NCI-H2107 (cell line): ENCODE measurements at regions not wholly inside any gene's neighbourhood (a gene's known extent, or its start where the extent isn't known, plus 50 kb on each side); places are given as distances from the start of the nearest gene placed in this dataset.

Experiments used
- DNase-seq: peaks from one replicate; lab custom pipeline; 2025; lab: John Stamatoyannopoulos, UW

DNA sequence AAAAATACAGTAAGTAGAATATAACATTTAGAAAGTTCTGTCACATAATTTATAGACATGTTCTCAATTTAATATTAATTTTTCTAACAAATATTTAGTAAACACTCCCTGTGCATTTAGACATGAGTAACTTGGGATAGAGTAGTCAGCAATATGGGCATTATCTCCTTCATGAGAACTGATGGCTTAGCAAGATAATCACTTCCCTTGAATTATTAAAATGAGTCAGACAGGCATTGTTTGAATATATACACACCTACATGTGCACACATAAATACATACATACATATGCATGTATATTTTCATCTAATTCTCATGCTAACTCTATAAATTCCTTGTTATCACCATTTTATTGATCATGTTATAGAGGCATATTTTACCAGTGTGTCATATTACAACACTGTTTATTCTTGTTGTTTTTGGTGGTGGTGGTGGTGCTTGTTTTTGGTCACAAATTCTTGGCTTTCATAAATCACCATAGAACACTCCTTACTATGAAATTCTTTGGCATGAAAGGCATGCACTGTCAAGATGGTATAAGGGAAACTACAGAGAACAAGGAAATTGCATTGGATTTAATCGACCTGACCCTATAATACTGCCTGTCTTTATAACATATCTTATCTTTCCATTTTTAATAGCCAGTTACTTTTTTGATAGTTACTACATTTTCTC is 434.5 kb upstream of the MANEA start:
- DNase-seq = no peak

DNA sequence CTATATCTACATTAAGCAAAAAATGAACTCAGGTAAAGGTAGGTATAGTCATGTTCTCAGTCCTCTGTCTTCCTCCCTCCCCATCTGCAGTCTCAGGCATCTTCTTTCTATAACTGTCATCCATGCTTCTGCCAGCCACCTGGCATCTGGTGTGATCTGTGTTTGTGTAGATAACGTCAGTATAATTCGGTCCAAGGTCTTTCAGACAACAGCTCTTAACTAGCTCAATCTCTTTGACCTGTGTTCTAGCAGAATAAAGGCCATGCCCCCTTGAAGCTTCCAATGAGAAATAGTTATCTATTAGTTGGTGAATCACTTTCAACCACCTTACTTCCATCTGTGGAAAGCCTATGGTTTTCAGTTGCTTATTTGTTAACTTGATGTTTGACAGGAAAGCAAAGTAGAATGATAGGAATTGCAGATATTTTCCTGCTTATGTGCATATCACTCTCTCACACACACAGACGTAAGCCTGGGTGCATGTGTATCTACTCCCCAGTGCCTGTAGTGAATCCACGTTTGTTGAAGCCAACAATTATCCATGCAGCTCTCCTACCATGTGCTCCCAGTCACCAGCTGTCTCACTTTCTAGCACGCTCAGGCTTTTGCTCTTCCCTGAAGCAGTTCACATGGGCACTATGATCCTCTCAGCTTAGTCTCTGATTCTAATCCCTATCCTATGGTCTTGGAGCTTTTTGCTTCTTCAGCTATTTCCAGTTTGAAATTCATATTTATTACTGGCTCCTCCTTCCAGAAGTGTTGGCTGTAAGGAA is 433.7 kb upstream of the MANEA start:
- no peak for DNase-seq

GRCh38 chr6:95145457-95145856 is 431.9 kb upstream of the MANEA start:
- DNase-seq = no peak

- no peak for DNase-seq
Measured at GRCh38 chr6:95159557-95159956, 417.8 kb upstream of the MANEA start.

- DNase-seq = no peak
Measured at GRCh38 chr6:95169775-95170174, 407.6 kb upstream of the MANEA start.

- no peak for DNase-seq
Measured at GRCh38 chr6:95175927-95176675, 401.2 kb upstream of the MANEA start.

- DNase-seq = no peak
Measured at GRCh38 chr6:95185874-95186273, 391.5 kb upstream of the MANEA start.

GRCh38 chr6:95186710-95187109 is 390.6 kb upstream of the MANEA start:
- DNase-seq = no peak

DNA sequence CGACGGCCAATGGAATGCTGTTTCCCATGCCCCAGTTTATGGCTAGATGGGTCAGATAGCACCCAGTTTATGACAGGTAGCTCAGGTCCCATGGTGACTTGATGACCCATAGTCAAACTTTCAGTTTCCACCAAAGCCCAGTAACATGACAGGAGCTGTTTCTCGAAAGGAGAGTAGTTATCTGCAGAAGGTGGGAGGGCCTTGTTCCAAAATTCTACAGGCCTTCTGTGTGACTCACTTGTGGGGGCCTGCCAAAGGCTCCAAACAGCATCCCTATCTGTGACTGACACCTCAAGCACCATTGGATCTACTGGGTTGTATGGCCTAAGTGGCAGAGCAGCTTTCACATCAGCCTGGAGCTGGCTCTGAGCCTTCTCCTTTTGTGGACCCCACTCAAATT is 379.7 kb upstream of the MANEA start:
- DNase-seq = no peak

DNA sequence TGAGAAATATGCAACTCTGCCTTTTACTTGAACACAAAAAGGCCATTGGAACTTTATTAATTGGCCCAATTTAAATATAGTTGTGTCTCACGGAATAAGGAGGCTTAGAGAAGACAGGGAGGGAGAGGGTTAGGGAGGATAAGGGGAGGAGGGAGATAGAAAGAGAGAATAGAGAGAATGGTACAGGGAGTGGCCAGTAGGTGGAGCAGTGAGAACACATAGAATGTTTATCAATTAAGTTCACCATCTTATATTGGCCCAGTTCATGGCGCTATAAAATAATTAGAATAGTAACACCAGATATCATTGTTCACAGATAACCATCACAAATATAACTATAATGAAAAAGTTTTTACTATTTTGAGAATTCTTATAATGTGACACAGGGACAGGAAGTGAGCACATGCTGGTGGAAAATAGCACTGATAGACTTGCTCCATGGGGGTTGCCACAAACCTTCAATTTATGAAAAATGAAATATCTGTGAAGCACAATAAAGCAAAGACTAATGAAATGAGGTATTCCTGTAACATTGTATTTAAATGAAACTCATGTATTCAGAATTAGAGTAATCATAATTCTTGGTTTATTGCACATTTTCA is 374.1 kb upstream of the MANEA start:
- no peak for DNase-seq

DNA sequence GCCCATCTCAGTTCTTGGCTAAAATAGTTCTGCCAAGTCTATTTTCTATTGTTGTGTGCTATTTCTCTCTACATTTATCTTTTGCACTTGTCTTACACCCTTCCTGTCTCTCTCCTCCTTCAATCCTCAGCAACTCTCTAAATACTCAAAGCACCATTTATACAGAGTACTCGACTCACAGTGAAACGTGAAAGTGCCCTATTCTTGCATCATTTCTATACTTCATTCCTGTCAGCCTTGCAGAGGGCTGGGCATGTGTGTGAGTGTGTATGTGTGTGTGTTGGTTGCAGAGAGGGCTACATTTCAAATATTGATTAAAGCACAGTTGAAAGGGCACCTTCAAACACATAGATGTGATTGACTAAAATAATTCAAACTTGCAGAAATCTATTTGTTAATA is 373.2 kb upstream of the MANEA start:
- DNase-seq = no peak

DNA sequence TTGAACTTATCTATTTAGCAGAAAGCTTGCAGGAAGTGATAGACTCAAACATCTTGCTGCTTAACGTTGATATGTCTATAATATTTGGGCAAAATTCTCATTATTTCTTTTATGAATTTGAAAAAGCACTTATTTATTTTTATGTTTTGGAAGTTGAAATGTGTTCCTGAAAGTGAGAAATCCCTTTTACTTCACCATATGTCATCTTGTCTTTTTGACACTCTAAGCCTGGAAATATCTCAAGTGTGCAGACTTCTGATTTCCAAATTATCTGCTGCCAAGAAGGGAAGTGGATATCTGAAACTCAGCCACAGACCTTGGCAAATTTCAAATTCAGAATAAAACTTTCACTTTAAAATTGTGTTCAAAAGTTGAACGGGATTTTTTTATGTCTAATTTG is 368.7 kb upstream of the MANEA start:
- no peak for DNase-seq

- no peak for DNase-seq
Measured at GRCh38 chr6:95209074-95209473, 368.3 kb upstream of the MANEA start.

DNA sequence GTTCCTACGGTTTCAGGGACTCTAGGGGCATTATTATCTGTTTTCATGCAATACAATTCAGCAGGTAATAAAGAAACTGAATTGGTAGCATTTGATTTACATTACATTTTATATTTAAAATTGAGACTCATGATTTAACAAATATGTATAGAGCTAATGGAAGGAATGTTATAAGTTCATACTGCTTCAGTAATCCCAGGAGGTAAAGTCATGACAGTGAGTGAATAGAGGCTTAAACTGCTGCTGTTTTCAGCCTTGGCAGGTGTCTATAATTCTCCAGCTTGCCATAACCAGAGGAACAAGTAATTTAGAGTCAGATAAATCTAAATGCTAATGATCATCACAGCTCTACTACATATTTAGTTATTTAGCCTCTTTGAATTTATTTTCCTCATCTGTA is 360.8 kb upstream of the MANEA start:
- no peak for DNase-seq

DNA sequence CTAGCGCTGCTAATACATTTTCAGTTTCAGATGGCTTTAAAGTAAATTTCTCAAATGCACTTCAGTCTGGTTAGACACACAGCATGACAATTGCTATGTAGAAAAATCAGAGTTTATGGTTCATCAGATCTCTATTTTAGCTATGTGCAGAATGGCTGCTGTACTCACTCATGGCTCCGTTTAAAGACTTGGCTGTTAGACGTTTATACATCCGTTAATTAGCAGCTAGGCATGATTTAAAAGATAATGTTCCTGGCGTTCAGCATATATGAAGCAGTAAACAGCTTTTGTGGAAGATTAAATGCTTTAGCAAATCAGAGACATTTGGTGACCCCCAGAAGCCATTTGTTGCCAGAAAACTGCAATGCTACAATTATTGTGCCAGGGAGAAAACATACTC is 350.0 kb upstream of the MANEA start:
- no peak for DNase-seq

DNA sequence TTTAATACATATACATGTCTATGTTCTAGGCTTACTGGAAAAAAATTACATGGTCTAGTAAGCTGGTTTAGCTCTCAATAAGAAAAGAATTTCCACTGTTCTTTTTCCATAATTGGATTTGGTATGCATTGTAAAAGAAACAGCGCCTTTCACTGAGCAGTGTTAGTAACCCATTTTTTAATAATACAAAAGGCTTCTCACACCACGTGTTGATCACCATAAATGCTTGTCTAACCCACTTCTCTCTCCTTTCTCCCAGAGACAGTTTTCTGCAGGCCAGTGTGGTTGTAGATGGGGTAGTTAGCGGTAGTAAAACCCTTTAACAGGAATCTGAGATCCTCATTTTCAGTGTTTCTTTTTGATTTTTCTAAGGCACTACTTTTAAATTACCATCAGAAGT is 348.7 kb upstream of the MANEA start:
- no peak for DNase-seq

DNA sequence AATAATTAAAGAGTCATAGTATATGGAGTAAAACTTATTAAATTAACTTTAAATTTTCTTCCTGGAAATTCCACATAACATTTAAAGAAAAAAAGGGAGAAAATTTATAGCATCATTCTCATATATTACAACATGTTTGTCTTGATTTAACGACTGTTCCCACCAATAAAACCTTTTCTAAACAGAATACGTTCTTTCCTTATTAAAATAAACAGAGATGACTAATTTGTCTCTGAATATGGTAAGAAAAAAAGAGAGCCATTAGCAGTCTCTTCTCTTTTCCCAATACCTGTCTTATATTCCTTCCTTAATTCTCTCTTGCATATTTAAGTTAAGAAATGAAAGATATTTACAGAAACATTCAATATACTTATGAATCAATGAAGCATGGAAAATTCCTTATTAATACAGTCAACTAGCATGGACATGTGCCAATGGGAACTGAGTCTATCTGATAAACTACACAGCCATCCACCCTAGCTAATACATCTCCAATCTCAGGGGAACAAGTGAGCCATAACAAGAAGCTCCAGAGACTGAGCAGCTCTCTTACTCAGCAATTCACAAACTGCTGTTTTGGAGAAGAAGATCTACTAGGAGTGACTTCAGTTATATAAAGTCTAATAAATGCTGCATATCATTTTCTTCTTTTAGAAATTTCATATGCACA is 347.1 kb upstream of the MANEA start:
- no peak for DNase-seq

GRCh38 chr6:95231416-95231815 is 345.9 kb upstream of the MANEA start:
- no peak for DNase-seq

- DNase-seq = no peak
Measured at GRCh38 chr6:95232446-95232845, 344.9 kb upstream of the MANEA start.

DNA sequence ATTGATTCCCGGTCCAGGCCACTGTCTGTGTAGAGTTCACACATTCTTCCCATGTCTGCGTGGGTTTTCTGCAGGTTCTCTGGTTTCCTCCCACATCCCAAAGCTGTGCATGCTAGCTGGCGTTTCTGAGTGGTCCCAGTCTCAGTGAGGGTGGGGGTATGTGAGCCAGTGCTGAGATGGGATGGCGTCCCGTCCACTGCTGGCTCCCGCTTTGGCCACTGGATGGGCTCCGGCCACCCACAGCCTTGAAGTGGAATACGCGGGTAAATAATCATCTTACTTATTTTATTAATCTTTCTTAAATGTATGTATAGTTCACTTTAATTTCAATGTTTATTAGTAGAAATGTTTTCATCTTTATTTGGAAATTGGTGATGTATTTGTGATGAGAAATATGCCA is 343.5 kb upstream of the MANEA start:
- no peak for DNase-seq

DNA sequence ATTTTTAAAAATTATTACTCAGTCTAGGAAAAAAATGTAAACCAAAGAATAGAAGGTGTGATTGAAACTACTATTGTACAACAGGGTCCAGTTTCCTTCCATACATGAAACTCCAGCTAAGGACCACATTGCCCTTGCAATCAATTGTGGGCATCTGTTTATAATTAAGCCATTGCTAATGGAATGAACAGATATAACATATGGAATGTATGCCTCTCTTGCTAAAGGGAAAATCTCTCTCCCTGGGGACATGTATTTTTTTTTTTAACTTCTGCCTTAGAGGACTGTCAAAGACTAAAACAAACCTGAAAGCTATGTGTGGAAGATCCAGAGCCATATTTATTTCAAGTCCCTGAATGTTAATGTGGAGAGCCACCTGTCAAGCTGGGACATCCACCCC is 336.8 kb upstream of the MANEA start:
- DNase-seq = no peak

DNA sequence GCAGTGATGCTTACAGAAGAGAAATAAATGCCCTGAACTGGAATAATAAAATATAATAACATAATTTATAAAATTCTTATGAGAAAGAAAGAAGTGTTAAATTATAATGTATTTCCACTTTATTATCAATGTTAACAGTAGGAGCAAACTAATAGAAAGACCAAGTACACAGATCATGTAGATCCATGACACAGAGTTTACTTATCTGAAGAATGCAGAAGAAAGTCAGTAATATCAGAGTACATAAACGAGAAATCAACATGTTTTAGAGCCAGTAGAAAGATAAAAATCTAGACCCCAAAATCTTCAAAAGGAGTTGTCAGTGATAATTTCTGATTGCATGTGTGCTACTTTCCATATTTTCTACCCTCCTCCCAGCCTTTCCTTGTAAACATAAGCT is 334.8 kb upstream of the MANEA start:
- DNase-seq = no peak
